ENCODE measurements at regions not wholly inside any gene's neighbourhood (a gene's known extent, or its start where the extent isn't known, plus 50 kb on each side); places are given as distances from the start of the nearest gene placed in this dataset.

- H3K4me1 Mint-ChIP-seq (ENCODE audit: low read depth), result no peaks in the 10 kb centered on the region
- no peaks in the 10 kb centered on the region for H3K36me3 Mint-ChIP-seq (ENCODE audit: low read depth)
- H3K27me3 Mint-ChIP-seq, result no peaks in the 10 kb centered on the region
- no peaks in the 10 kb centered on the region for H3K9me3 Mint-ChIP-seq
- no peak overlapping the region for H3K4me3 Mint-ChIP-seq
- no peak overlapping the region for H3K27ac Mint-ChIP-seq
- intact Hi-C loops (cut with micrococcal nuclease), result no loop called here
Measured at GRCh38 chr13:47303626-47304025, 406.8 kb upstream of the HTR2A start.

GRCh38 chr13:47299304-47299703 lies 402.5 kb upstream of the HTR2A start:
- no peaks in the 10 kb centered on the region for H3K9me3 Mint-ChIP-seq
- intact Hi-C loops (cut with micrococcal nuclease), result no loop called here

GRCh38 chr13:47298506-47298905 lies 401.7 kb upstream of the HTR2A start:
- intact Hi-C loops (cut with micrococcal nuclease), result no loop called here
- H3K9me3 Mint-ChIP-seq, result no peaks in the 10 kb centered on the region
- no peak overlapping the region for H3K27ac Mint-ChIP-seq
- H3K27me3 Mint-ChIP-seq, result no peaks in the 10 kb centered on the region
- H3K36me3 Mint-ChIP-seq (ENCODE audit: low read depth), result no peaks in the 10 kb centered on the region
- H3K4me1 Mint-ChIP-seq (ENCODE audit: low read depth), result no peaks in the 10 kb centered on the region
- H3K4me3 Mint-ChIP-seq, result no peak overlapping the region

More at GRCh38 chr13:47299304-47299703, 402.5 kb upstream of the HTR2A start:
- Mint-ChIP-seq H3K4me3 (no peak overlapping the region), H3K27me3 (no peaks in the 10 kb centered on the region), H3K4me1 (ENCODE audit: low read depth) (no peaks in the 10 kb centered on the region), H3K36me3 (ENCODE audit: low read depth) (no peaks in the 10 kb centered on the region), H3K27ac (no peak overlapping the region)

GRCh38 chr13:47294691-47295090 lies 397.8 kb upstream of the HTR2A start:
- no peaks in the 10 kb centered on the region for H3K9me3 Mint-ChIP-seq
- intact Hi-C loops (cut with micrococcal nuclease), result no loop called here
- no peaks in the 10 kb centered on the region for H3K36me3 Mint-ChIP-seq (ENCODE audit: low read depth)
- H3K4me1 Mint-ChIP-seq (ENCODE audit: low read depth), result no peaks in the 10 kb centered on the region
- H3K4me3 Mint-ChIP-seq, result no peak overlapping the region
- no peaks in the 10 kb centered on the region for H3K27me3 Mint-ChIP-seq
- H3K27ac Mint-ChIP-seq, result no peak overlapping the region

- no peaks in the 10 kb centered on the region for H3K4me1 Mint-ChIP-seq (ENCODE audit: low read depth)
- no peak overlapping the region for H3K4me3 Mint-ChIP-seq
- no peaks in the 10 kb centered on the region for H3K36me3 Mint-ChIP-seq (ENCODE audit: low read depth)
- H3K9me3 Mint-ChIP-seq, result no peaks in the 10 kb centered on the region
- intact Hi-C loops (cut with micrococcal nuclease), result no loop called here
- H3K27me3 Mint-ChIP-seq, result no peaks in the 10 kb centered on the region
- H3K27ac Mint-ChIP-seq, result no peak overlapping the region
Measured at GRCh38 chr13:47291107-47291656, 394.3 kb upstream of the HTR2A start.

- no peaks in the 10 kb centered on the region for H3K36me3 Mint-ChIP-seq (ENCODE audit: low read depth)
- H3K4me1 Mint-ChIP-seq (ENCODE audit: low read depth), result no peaks in the 10 kb centered on the region
- no peaks in the 10 kb centered on the region for H3K9me3 Mint-ChIP-seq
- H3K4me3 Mint-ChIP-seq, result no peak overlapping the region
- intact Hi-C loops (cut with micrococcal nuclease), result no loop called here
- no peaks in the 10 kb centered on the region for H3K27me3 Mint-ChIP-seq
- H3K27ac Mint-ChIP-seq, result no peak overlapping the region
Measured at GRCh38 chr13:47289567-47289966, 392.7 kb upstream of the HTR2A start.

GRCh38 chr13:47288546-47288945 lies 391.7 kb upstream of the HTR2A start:
- no peaks in the 10 kb centered on the region for H3K27me3 Mint-ChIP-seq
- H3K9me3 Mint-ChIP-seq, result no peaks in the 10 kb centered on the region
- intact Hi-C loops (cut with micrococcal nuclease), result no loop called here
- no peak overlapping the region for H3K4me3 Mint-ChIP-seq
- no peaks in the 10 kb centered on the region for H3K4me1 Mint-ChIP-seq (ENCODE audit: low read depth)
- no peaks in the 10 kb centered on the region for H3K36me3 Mint-ChIP-seq (ENCODE audit: low read depth)
- H3K27ac Mint-ChIP-seq, result no peak overlapping the region

GRCh38 chr13:47287291-47287751 lies 390.5 kb upstream of the HTR2A start:
- Mint-ChIP-seq H3K27me3 (no peaks in the 10 kb centered on the region), H3K27ac (no peak overlapping the region), H3K9me3 (no peaks in the 10 kb centered on the region), H3K4me1 (ENCODE audit: low read depth) (no peaks in the 10 kb centered on the region), H3K4me3 (no peak overlapping the region), H3K36me3 (ENCODE audit: low read depth) (no peaks in the 10 kb centered on the region)
- intact Hi-C loops (cut with micrococcal nuclease), result no loop called here

- Mint-ChIP-seq H3K4me1 (ENCODE audit: low read depth) (no peaks in the 10 kb centered on the region), H3K27me3 (no peaks in the 10 kb centered on the region)
Measured at GRCh38 chr13:47281991-47282390, 385.1 kb upstream of the HTR2A start.

GRCh38 chr13:47279920-47280319 lies 383.1 kb upstream of the HTR2A start:
- H3K27ac Mint-ChIP-seq, result no peak overlapping the region
- no peaks in the 10 kb centered on the region for H3K27me3 Mint-ChIP-seq
- H3K36me3 Mint-ChIP-seq (ENCODE audit: low read depth), result no peaks in the 10 kb centered on the region
- H3K4me1 Mint-ChIP-seq (ENCODE audit: low read depth), result no peaks in the 10 kb centered on the region
- intact Hi-C loops (cut with micrococcal nuclease), result no loop called here
- no peak overlapping the region for H3K4me3 Mint-ChIP-seq
- H3K9me3 Mint-ChIP-seq, result no peaks in the 10 kb centered on the region

More at GRCh38 chr13:47281991-47282390, 385.1 kb upstream of the HTR2A start:
- intact Hi-C loops (cut with micrococcal nuclease), result no loop called here
- Mint-ChIP-seq H3K27ac (no peak overlapping the region), H3K9me3 (no peaks in the 10 kb centered on the region), H3K36me3 (ENCODE audit: low read depth) (no peaks in the 10 kb centered on the region), H3K4me3 (no peak overlapping the region)

- Mint-ChIP-seq H3K27me3 (no peaks in the 10 kb centered on the region), H3K9me3 (no peaks in the 10 kb centered on the region)
- intact Hi-C loops (cut with micrococcal nuclease), result no loop called here
Measured at GRCh38 chr13:47277774-47278173, 380.9 kb upstream of the HTR2A start.

GRCh38 chr13:47268270-47268669 lies 371.4 kb upstream of the HTR2A start:
- no peaks in the 10 kb centered on the region for H3K36me3 Mint-ChIP-seq (ENCODE audit: low read depth)
- H3K27ac Mint-ChIP-seq, result no peak overlapping the region
- no peaks in the 10 kb centered on the region for H3K4me1 Mint-ChIP-seq (ENCODE audit: low read depth)
- H3K27me3 Mint-ChIP-seq, result no peaks in the 10 kb centered on the region
- H3K9me3 Mint-ChIP-seq, result no peaks in the 10 kb centered on the region
- intact Hi-C loops (cut with micrococcal nuclease), result no loop called here
- no peak overlapping the region for H3K4me3 Mint-ChIP-seq

More at GRCh38 chr13:47277774-47278173, 380.9 kb upstream of the HTR2A start:
- H3K27ac Mint-ChIP-seq, result no peak overlapping the region
- H3K4me1 Mint-ChIP-seq (ENCODE audit: low read depth), result no peaks in the 10 kb centered on the region
- no peak overlapping the region for H3K4me3 Mint-ChIP-seq
- H3K36me3 Mint-ChIP-seq (ENCODE audit: low read depth), result no peaks in the 10 kb centered on the region

GRCh38 chr13:47258384-47258783 lies 361.5 kb upstream of the HTR2A start:
- Mint-ChIP-seq H3K4me3 (no peak overlapping the region), H3K27me3 (no peaks in the 10 kb centered on the region), H3K4me1 (ENCODE audit: low read depth) (no peaks in the 10 kb centered on the region), H3K27ac (no peak overlapping the region), H3K36me3 (ENCODE audit: low read depth) (no peaks in the 10 kb centered on the region), H3K9me3 (no peaks in the 10 kb centered on the region)
- intact Hi-C loops (cut with micrococcal nuclease), result no loop called here

- H3K9me3 Mint-ChIP-seq, result no peaks in the 10 kb centered on the region
- intact Hi-C loops (cut with micrococcal nuclease), result no loop called here
- H3K4me1 Mint-ChIP-seq (ENCODE audit: low read depth), result no peaks in the 10 kb centered on the region
- H3K36me3 Mint-ChIP-seq (ENCODE audit: low read depth), result no peaks in the 10 kb centered on the region
- no peaks in the 10 kb centered on the region for H3K27me3 Mint-ChIP-seq
- H3K27ac Mint-ChIP-seq, result no peak overlapping the region
- H3K4me3 Mint-ChIP-seq, result no peak overlapping the region
Measured at GRCh38 chr13:47256618-47257017, 359.8 kb upstream of the HTR2A start.

- intact Hi-C loops (cut with micrococcal nuclease), result no loop called here
- no peak overlapping the region for H3K4me3 Mint-ChIP-seq
Measured at GRCh38 chr13:47252627-47253026, 355.8 kb upstream of the HTR2A start.

More at GRCh38 chr13:47252627-47253026, 355.8 kb upstream of the HTR2A start:
- no peaks in the 10 kb centered on the region for H3K9me3 Mint-ChIP-seq
- H3K36me3 Mint-ChIP-seq (ENCODE audit: low read depth), result no peaks in the 10 kb centered on the region
- H3K27me3 Mint-ChIP-seq, result no peaks in the 10 kb centered on the region
- no peaks in the 10 kb centered on the region for H3K4me1 Mint-ChIP-seq (ENCODE audit: low read depth)
- H3K27ac Mint-ChIP-seq, result no peak overlapping the region

Data from dendritic cell treated with granulocyte-macrophage colony-stimulating factor and Interleukin-4, amounts not matched to agents 40 ng/mL and 50 ng/mL, for 4 days (primary cell).